ENCODE measurements at regions not wholly inside any gene's neighbourhood (a gene's known extent, or its start where the extent isn't known, plus 50 kb on each side); places are given as distances from the start of the nearest gene placed in this dataset.

GRCh38 chr10:3419719-3420495 is 247.3 kb upstream of the PITRM1 start:
- H3K4me1 ChIP-seq (ENCODE audit: insufficient read depth, low read length), result peaks cover 12% of the 10 kb centered on the region
- POLR2A ChIA-PET (ENCODE audit: unreplicated experiment), result no interaction called here
- H3K27me3 ChIP-seq (ENCODE audit: low read length), result no peaks in the 10 kb centered on the region
- no peak overlapping the region for H3K27ac ChIP-seq (ENCODE audit: low read length)
- no peaks in the 10 kb centered on the region for H4K20me1 ChIP-seq (ENCODE audit: low read length)
- no TSS peak for BruUV-seq (replicated peaks)
- ATAC-seq, result no peak
- H3K4me2 ChIP-seq (ENCODE audit: low read length), result no peak overlapping the region
- no peak for TF ChIP-seq EZH2phosphoT487 (IDR thresholded peaks at IDR 0.05; ENCODE audit: borderline replicate concordance, low read length)
- TF ChIP-seq, protein P1, sequence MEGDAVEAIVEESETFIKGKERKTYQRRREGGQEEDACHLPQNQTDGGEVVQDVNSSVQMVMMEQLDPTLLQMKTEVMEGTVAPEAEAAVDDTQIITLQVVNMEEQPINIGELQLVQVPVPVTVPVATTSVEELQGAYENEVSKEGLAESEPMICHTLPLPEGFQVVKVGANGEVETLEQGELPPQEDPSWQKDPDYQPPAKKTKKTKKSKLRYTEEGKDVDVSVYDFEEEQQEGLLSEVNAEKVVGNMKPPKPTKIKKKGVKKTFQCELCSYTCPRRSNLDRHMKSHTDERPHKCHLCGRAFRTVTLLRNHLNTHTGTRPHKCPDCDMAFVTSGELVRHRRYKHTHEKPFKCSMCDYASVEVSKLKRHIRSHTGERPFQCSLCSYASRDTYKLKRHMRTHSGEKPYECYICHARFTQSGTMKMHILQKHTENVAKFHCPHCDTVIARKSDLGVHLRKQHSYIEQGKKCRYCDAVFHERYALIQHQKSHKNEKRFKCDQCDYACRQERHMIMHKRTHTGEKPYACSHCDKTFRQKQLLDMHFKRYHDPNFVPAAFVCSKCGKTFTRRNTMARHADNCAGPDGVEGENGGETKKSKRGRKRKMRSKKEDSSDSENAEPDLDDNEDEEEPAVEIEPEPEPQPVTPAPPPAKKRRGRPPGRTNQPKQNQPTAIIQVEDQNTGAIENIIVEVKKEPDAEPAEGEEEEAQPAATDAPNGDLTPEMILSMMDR (conservative IDR thresholded peaks at IDR 0.05; ENCODE audit: low read depth, low read length), result no peak
- no peak for TF ChIP-seq EZH2 (IDR thresholded peaks at IDR 0.05; ENCODE audit: low read length, unreplicated experiment)
- H3K9me2 ChIP-seq (replicated peaks; ENCODE audit: low read length), result no peaks in the 10 kb centered on the region
- H3K9ac ChIP-seq (ENCODE audit: low read length), result no peak overlapping the region
- no peaks in the 10 kb centered on the region for H3K36me3 ChIP-seq (ENCODE audit: low read depth, low read length)
- no peaks in the 10 kb centered on the region for H3K9me3 ChIP-seq (ENCODE audit: low read length)
- CTCF ChIA-PET, result no interaction called here
- H3F3A ChIP-seq (ENCODE audit: low read length, unreplicated experiment), result no peaks in the 10 kb centered on the region
- no peak overlapping the region for H3K4me3 ChIP-seq (ENCODE audit: low read length)
- H3K79me2 ChIP-seq (ENCODE audit: low read length), result no peaks in the 10 kb centered on the region
- DNase-seq, result no peak
- H2AFZ ChIP-seq (ENCODE audit: low read length), result no peak overlapping the region
- intact Hi-C loops (cut with micrococcal nuclease), result no loop called here

DNA sequence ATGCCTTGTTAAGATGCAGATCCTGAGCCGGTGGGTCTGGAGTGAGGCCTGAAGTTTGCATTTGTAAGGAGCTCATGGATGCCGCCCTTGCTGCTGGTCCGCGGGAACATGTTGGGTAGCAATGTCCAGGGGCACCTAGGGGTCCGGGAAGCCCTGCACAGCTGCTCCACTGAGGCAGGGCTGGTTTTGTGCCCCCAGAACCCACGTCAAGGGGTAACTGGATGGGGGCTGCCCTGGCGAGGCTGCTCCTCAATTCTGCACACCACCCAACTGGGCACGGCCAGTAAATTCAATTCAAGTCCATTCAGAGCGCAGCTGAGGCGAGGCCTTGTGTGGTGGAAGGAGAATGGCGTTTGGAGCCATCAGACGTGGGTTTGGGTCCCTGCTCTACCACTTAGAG is 246.3 kb upstream of the PITRM1 start:
- Histone ChIP-seq H3K36me3 (ENCODE audit: low read depth, low read length) (no peaks in the 10 kb centered on the region), H3F3A (ENCODE audit: low read length, unreplicated experiment) (no peaks in the 10 kb centered on the region), H2AFZ (ENCODE audit: low read length) (no peak overlapping the region), H3K4me1 (ENCODE audit: insufficient read depth, low read length) (peaks cover 3% of the 10 kb centered on the region), H3K27me3 (ENCODE audit: low read length) (no peaks in the 10 kb centered on the region), H3K27ac (ENCODE audit: low read length) (no peak overlapping the region), H4K20me1 (ENCODE audit: low read length) (no peaks in the 10 kb centered on the region), H3K4me2 (ENCODE audit: low read length) (no peak overlapping the region), H3K9me3 (ENCODE audit: low read length) (no peaks in the 10 kb centered on the region), H3K9ac (ENCODE audit: low read length) (no peak overlapping the region), H3K4me3 (ENCODE audit: low read length) (no peak overlapping the region), H3K9me2 (replicated peaks; ENCODE audit: low read length) (no peaks in the 10 kb centered on the region), H3K79me2 (ENCODE audit: low read length) (no peaks in the 10 kb centered on the region)
- BruUV-seq (replicated peaks), result no TSS peak
- no peak for TF ChIP-seq EZH2phosphoT487 (IDR thresholded peaks at IDR 0.05; ENCODE audit: borderline replicate concordance, low read length)
- TF ChIP-seq EZH2 (IDR thresholded peaks at IDR 0.05; ENCODE audit: low read length, unreplicated experiment), result no peak
- TF ChIP-seq, protein P1 (conservative IDR thresholded peaks at IDR 0.05; ENCODE audit: low read depth, low read length), result no peak
- DNase-seq (no peak), ATAC-seq (no peak)
- intact Hi-C loops (cut with micrococcal nuclease), result no loop called here
- ChIA-PET CTCF (no interaction called here), POLR2A (ENCODE audit: unreplicated experiment) (no interaction called here)

GRCh38 chr10:3418041-3418754 is 245.6 kb upstream of the PITRM1 start:
- H3K4me1 ChIP-seq (ENCODE audit: insufficient read depth, low read length), result no peaks in the 10 kb centered on the region
- H3K27ac ChIP-seq (ENCODE audit: low read length), result no peak overlapping the region
- no peaks in the 10 kb centered on the region for H3F3A ChIP-seq (ENCODE audit: low read length, unreplicated experiment)
- no peaks in the 10 kb centered on the region for H3K9me2 ChIP-seq (replicated peaks; ENCODE audit: low read length)
- H3K27me3 ChIP-seq (ENCODE audit: low read length), result no peaks in the 10 kb centered on the region
- no peak overlapping the region for H3K4me2 ChIP-seq (ENCODE audit: low read length)
- H3K79me2 ChIP-seq (ENCODE audit: low read length), result no peaks in the 10 kb centered on the region
- intact Hi-C loops (cut with micrococcal nuclease), result no loop called here
- DNase-seq (no peak), ATAC-seq (no peak)
- CTCF ChIA-PET, result no interaction called here
- no peaks in the 10 kb centered on the region for H3K36me3 ChIP-seq (ENCODE audit: low read depth, low read length)
- H4K20me1 ChIP-seq (ENCODE audit: low read length), result no peaks in the 10 kb centered on the region
- no peak overlapping the region for H2AFZ ChIP-seq (ENCODE audit: low read length)
- no peak for TF ChIP-seq EZH2phosphoT487 (IDR thresholded peaks at IDR 0.05; ENCODE audit: borderline replicate concordance, low read length)
- TF ChIP-seq EZH2 (IDR thresholded peaks at IDR 0.05; ENCODE audit: low read length, unreplicated experiment), result no peak
- TF ChIP-seq, protein P1 (conservative IDR thresholded peaks at IDR 0.05; ENCODE audit: low read depth, low read length), result no peak
- no peak overlapping the region for H3K4me3 ChIP-seq (ENCODE audit: low read length)
- BruUV-seq (replicated peaks), result no TSS peak
- H3K9ac ChIP-seq (ENCODE audit: low read length), result no peak overlapping the region
- POLR2A ChIA-PET (ENCODE audit: unreplicated experiment), result no interaction called here
- no peaks in the 10 kb centered on the region for H3K9me3 ChIP-seq (ENCODE audit: low read length)

Data from PC-3 (cell line).